Kidney (tissue), 13 donors: ENCODE measurements at regions not wholly inside any gene's neighbourhood (a gene's known extent, or its start where the extent isn't known, plus 50 kb on each side); places are given as distances from the start of the nearest gene placed in this dataset.
"Not testable (repeated sequence)": the region's sequence is repeated elsewhere in the genome, so short reads cannot be mapped to it uniquely, and the experiment has no call there.

Experiments
- DNase-seq, 5 donors: peaks; one replicate each; pipeline ENCODE4 v3.0.0-alpha.2; 2013 to 2020
- FAIRE-seq: peaks from 2 replicates; lab custom pipeline; 2012; peaks lifted over from hg19 to GRCh38; lab: Jason Lieb, UNC
- H3K27ac ChIP-seq, 2 donors: one replicate each; pipeline ENCODE4 v1.7.0; 2013; ENCODE audit warnings: low read depth in 2 of 2, low read length in 2 of 2, inconsistent platforms in 1 of 2
- H3K27me3 ChIP-seq: one replicate; pipeline ENCODE4 v1.7.1; 2013; ENCODE audit warnings: low read length, inconsistent platforms; ENCODE audit not compliant: control insufficient read depth, insufficient read depth
- H3K36me3 ChIP-seq, 3 donors: one replicate each; pipeline versions ENCODE4 v1.7.0 to v1.7.1; 2013; ENCODE audit warnings: low read length in 3 of 3, control low read depth in 1 of 3, inconsistent platforms in 1 of 3; ENCODE audit not compliant: insufficient read depth in 3 of 3, control insufficient read depth in 2 of 3
- H3K4me1 ChIP-seq, 3 donors: one replicate each; pipeline versions ENCODE4 v1.7.0 to v1.7.1; 2013; ENCODE audit warnings: low read length in 3 of 3, inconsistent platforms in 1 of 3, low read depth in 1 of 3; ENCODE audit not compliant: control insufficient read depth in 2 of 3, insufficient read depth in 2 of 3
- H3K4me3 ChIP-seq, 3 donors: one replicate each; pipeline versions ENCODE4 v1.7.0 to v1.8.1; 2013; ENCODE audit warnings: low read length in 3 of 3, control low read depth in 1 of 3, inconsistent platforms in 1 of 3
- H3K9ac ChIP-seq, 3 donors: one replicate each; pipeline versions ENCODE4 v1.7.0 to v1.7.1; 2013; ENCODE audit warnings: low read length in 3 of 3, control low read depth in 1 of 3, inconsistent platforms in 1 of 3
- H3K9me3 ChIP-seq, 3 donors: one replicate each; pipeline versions ENCODE4 v1.7.0 to v1.7.1; 2013; ENCODE audit warnings: low read length in 3 of 3, control low read depth in 1 of 3, inconsistent platforms in 1 of 3; ENCODE audit not compliant: control insufficient read depth in 2 of 3, insufficient read depth in 1 of 3
- CTCF ChIP-seq: IDR thresholded peaks from 3 replicates; pipeline ENCODE4 v1.5.1; 2012; ENCODE audit warnings: mild to moderate bottlenecking, moderate library complexity, borderline replicate concordance; ENCODE audit not compliant: insufficient read depth; ENCODE audit errors: extremely low read depth
- intact Hi-C: fragments of 100-400 bp; cut with DNase I; formaldehyde crosslinking; loops from one replicate; pipeline ENCODE4 v1.11.1; 2022
- donor health status: control.
- donor health status: control.
- donor health status: control.
- donor health status: control.
- donor health status: control.
- donor health status: DM: yes; HTN: yes; CAD: no.
- donor health status: Normal renal cell carcinoma (clear cell type).

- TF ChIP-seq CTCF = no peak
- Histone ChIP-seq H3K9me3 (peaks cover 0 to 3% (median 0%) of the 10 kb centered on the region in 3 donors), H3K27me3 (no peaks in the 10 kb centered on the region), H3K9ac (no peak overlapping the region), H3K27ac (no peak overlapping the region), H3K36me3 (no peaks in the 10 kb centered on the region), H3K4me3 (no peak overlapping the region), H3K4me1 (no peaks in the 10 kb centered on the region)
- FAIRE-seq = no peak
- no peak for DNase-seq
- intact Hi-C loops = no loop called here
These were observed 253.6 kb downstream of the HAPSTR1 start for GRCh38 chr16:9345046-9345445.

- H3K9me3 ChIP-seq = peaks cover 0 to 5% (median 0%) of the 10 kb centered on the region in 3 donors
- H3K27me3 ChIP-seq = no peaks in the 10 kb centered on the region
- DNase-seq (no peak), FAIRE-seq (no peak)
- H3K9ac ChIP-seq = no peak overlapping the region
- no peak overlapping the region for H3K4me3 ChIP-seq
- H3K36me3 ChIP-seq = no peaks in the 10 kb centered on the region
- no peak overlapping the region for H3K27ac ChIP-seq
- TF ChIP-seq CTCF = no peak
- intact Hi-C loops = no loop called here
- no peaks in the 10 kb centered on the region for H3K4me1 ChIP-seq
These were observed 254.4 kb downstream of the HAPSTR1 start for GRCh38 chr16:9345880-9346279.

- Histone ChIP-seq H3K4me3 (no peak overlapping the region), H3K27ac (no peak overlapping the region), H3K27me3 (no peaks in the 10 kb centered on the region), H3K9ac (no peak overlapping the region), H3K36me3 (no peaks in the 10 kb centered on the region), H3K9me3 (peaks cover 0 to 6% (median 0%) of the 10 kb centered on the region in 3 donors), H3K4me1 (no peaks in the 10 kb centered on the region)
- no peak for DNase-seq
- intact Hi-C loops = no loop called here
- TF ChIP-seq CTCF = no peak
- no peak for FAIRE-seq
These were observed 257.5 kb downstream of the HAPSTR1 start for GRCh38 chr16:9348912-9349311.

- FAIRE-seq, H3K27ac ChIP-seq, H3K4me1 ChIP-seq, H3K9ac ChIP-seq, H3K9me3 ChIP-seq, H3K27me3 ChIP-seq, DNase-seq, H3K36me3 ChIP-seq, H3K4me3 ChIP-seq, intact Hi-C loops: not testable (repeated sequence)
These were observed 258.0 kb downstream of the HAPSTR1 start for GRCh38 chr16:9349373-9349960.

GRCh38 chr16:9350119-9350799, 258.8 kb downstream of the HAPSTR1 start:
- DNase-seq, H3K27ac ChIP-seq, H3K4me1 ChIP-seq, intact Hi-C loops, H3K9ac ChIP-seq, H3K4me3 ChIP-seq, FAIRE-seq, H3K27me3 ChIP-seq, H3K36me3 ChIP-seq, H3K9me3 ChIP-seq: not testable (repeated sequence)
